GM12872 (cell line): ENCODE measurements at regions not wholly inside any gene's neighbourhood (a gene's known extent, or its start where the extent isn't known, plus 50 kb on each side); places are given as distances from the start of the nearest gene placed in this dataset.

Experiments used
- TF ChIP-seq, protein P1 (sequence below): IDR thresholded peaks from 3 replicates; pipeline ENCODE4 v1.5.1; 2011; ENCODE audit warnings: low read depth, mild to moderate bottlenecking, low read length, moderate library complexity; ENCODE audit not compliant: insufficient read depth

DNA sequence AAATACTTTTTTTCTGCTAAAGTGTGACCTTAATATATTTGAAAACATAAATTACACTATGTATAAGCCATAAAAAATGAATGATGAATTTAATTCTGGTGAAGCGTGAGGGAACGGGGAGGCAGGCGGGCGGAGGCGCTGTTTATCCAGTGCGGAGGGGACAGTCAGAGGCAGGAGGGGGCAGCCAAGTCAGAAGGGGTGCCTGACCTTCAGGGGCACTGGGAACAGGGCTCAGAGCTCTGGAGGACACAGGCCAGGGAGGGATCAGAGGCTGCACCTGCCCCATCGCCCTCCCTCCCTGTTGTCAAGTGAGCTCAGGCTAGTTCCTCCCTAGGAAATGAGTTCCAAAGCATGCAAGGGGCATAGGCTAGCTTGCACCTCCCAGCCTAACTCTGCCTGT, 82.0 kb upstream of the CASZ1 start:
- TF ChIP-seq, protein P1, sequence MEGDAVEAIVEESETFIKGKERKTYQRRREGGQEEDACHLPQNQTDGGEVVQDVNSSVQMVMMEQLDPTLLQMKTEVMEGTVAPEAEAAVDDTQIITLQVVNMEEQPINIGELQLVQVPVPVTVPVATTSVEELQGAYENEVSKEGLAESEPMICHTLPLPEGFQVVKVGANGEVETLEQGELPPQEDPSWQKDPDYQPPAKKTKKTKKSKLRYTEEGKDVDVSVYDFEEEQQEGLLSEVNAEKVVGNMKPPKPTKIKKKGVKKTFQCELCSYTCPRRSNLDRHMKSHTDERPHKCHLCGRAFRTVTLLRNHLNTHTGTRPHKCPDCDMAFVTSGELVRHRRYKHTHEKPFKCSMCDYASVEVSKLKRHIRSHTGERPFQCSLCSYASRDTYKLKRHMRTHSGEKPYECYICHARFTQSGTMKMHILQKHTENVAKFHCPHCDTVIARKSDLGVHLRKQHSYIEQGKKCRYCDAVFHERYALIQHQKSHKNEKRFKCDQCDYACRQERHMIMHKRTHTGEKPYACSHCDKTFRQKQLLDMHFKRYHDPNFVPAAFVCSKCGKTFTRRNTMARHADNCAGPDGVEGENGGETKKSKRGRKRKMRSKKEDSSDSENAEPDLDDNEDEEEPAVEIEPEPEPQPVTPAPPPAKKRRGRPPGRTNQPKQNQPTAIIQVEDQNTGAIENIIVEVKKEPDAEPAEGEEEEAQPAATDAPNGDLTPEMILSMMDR, result no peak

DNA sequence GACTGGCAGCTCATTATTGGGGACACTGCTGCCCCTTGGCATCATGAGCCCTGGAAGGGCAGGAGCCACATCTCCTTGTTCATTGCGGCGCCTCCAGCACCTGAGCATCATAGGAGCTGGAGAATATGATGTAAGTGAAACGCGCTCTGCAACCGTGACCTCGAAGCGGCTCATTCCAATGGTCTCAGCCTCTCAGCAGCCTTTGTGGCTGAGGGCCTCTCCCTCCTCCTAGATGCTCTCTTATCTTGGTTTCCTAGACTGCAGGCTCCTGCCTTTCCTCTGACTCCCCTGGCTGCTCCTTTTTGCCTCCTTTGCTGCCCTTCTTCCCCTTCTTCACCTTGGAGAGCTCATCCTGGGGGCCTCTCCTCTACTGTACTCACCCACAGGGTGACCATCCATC, 83.6 kb upstream of the CASZ1 start:
- TF ChIP-seq, protein P1, result no peak

DNA sequence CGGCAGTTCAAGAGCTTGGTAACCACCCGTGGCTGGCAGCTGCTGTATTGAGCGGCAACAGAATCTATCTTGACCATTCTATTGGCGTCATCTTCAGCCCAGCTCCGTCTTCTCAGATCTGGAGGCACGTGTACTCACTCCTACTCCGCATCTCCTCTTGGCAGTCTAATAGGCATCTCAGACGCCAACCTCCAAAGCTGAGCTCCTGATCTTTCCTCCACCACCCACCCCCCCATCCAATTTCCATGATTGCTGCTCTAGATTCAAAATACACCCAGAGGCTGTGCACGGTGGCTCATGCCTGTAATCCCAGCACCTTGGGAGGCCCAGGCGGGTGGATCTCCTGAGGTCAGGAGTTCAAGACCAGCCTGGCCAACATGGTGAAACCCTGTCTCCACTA, 84.6 kb upstream of the CASZ1 start:
- TF ChIP-seq, protein P1, result no peak

DNA sequence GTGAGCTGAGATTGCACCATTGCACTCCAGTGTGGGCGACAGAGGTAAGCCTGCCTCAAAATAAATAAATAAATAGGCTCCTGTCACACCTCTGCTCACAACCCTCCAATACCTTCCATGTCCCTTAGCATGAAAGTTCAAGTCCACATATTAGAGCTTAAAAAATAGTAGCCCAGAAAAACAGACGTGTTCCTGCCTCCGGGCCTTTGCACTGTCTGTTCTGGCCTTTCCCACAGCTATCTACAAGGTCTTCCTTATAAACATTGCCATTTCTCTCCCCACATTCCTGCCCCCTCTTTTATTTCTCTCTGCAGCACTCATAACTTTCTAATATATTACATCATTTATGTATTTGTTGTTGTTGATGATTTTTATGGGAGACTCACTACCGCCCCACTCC, 85.6 kb upstream of the CASZ1 start:
- TF ChIP-seq, protein P1, result no peak

DNA sequence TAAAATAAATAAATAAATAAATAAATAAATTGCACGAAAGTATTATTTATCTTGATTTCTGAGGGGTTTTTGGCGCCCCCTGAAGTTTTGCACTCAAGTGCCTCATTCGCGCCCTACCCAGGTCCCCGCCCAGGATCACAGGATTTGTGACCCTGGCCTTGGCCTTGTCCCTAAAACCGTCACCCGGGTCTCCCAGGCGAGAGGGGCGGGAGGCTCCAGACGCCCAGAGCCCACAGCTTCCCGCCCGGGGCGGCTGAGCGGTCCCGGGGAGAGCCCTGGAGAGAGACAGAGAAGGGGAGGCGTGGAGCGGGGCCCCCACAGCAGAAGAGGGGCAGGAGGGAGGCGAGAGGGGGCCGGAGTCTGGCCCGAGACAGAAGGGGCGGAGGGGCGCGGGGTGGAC, 91.8 kb upstream of the CASZ1 start:
- TF ChIP-seq, protein P1, result no peak

DNA sequence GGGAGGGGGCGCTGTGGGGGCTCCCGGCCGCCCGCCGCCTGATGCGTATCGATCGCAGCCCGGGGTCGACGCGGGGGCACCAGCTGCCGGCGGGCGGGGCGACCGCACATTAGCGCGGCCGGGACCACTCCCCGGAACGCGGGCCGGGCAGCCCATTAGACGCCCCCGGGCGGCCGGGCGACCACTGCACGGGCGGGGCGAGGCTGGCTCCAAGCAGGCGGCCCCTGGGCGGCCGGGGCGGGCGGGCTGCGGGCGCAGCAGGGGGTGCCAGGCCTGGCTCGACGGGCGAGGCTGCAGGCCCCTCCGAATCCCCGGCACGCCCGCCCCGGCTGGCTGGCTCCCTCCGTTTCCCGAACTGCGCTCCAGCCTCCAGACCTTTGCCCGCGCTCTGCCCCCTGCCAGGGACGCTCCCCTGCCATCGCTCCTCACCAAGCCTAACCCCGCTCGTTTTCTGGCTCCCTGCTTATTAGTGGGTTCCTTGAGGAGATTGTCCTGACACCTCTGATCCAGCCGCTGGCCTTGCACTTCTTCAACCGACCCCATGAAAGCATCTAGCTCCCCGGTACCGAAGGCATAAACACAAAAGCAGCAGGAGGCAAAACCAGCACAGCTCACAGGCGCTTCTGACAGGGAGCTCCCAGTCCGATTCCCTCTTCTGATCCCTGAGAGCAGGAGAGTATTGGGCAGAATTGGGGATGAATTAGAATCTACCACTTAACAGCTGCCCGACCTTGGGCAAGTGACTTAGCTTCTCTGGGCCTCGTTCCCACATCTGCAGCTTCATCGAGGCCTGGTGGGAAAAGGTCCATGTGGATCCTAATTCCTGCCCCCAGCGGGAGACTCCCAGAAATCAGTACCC, 92.6 kb upstream of the CASZ1 start:
- TF ChIP-seq, protein P1, result no peak

DNA sequence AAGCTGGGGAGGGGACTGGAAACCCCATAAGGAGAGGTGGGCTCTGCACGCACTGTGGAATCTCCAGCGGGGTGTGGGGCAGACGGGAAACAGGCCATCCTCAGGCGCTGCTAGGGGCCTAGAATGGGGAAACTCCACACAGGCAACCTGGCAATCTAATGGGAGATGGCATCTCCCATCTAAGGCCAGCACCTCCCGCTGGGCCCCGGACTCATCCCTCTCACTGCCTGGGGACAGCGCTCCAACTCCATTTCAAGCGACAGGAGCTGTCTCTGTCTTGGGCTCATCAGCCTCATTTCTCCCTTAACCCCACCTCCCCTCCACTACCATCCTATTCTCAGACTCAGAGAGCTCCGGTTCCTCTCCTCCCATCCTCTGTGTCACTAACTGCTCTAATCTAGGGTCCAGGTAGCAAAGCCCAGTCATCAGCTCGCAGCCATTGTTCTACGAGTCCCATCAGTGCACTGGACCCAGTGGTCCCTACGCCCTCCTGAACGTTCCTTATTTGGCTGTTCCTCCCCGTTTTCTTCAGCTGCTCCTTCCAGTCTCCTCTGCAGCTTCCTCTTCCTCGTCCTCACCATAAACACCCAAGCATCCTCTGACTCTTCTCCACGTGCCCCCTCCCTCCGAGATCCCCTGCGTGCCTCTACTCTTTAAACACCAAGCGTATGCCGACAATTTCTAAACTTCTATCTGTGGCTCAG, 93.4 kb upstream of the CASZ1 start:
- TF ChIP-seq, protein P1, result no peak
